ENCODE measurements at regions not wholly inside any gene's neighbourhood (a gene's known extent, or its start where the extent isn't known, plus 50 kb on each side); places are given as distances from the start of the nearest gene placed in this dataset.

GRCh38 chr10:33820531-33820930, 486.1 kb upstream of the NRP1 start:
- no peak overlapping the region for H3K4me3 ChIP-seq (ENCODE audit: low read length)
- H2AFZ ChIP-seq (ENCODE audit: low read depth, low read length) = no peak overlapping the region
- no peaks in the 10 kb centered on the region for H3K36me3 ChIP-seq (ENCODE audit: insufficient read depth, low read length)
- no peaks in the 10 kb centered on the region for H3K27me3 ChIP-seq (ENCODE audit: insufficient read depth, low read length)
- H3K9me3 ChIP-seq (ENCODE audit: low read length) = no peaks in the 10 kb centered on the region
- peaks cover 10% of the 10 kb centered on the region for H3K4me1 ChIP-seq (ENCODE audit: insufficient read depth, low read length)

DNA sequence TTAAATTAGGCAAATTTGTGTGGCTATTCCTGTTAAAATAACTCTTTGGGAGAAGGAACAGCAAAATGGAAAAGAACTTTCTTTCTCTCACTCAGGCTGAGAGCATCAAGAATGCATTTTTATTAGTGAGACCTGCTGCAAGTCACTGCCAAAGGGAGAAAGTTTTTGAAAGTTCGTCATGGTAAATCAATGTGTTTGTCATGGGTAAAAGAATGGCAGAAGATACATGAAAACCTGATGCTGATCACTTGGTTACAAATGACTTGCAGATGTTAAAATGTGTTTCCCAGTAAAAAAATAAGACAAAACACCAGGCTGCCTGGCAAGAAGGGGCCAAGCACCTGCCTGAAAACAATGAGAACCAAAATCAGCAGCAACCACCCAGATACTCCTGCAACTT, 484.7 kb upstream of the NRP1 start:
- no peaks in the 10 kb centered on the region for H3K27me3 ChIP-seq (ENCODE audit: insufficient read depth, low read length)
- H3K36me3 ChIP-seq (ENCODE audit: insufficient read depth, low read length) = no peaks in the 10 kb centered on the region
- no peak overlapping the region for H3K4me3 ChIP-seq (ENCODE audit: low read length)
- H3K4me1 ChIP-seq (ENCODE audit: insufficient read depth, low read length) = peaks cover 10% of the 10 kb centered on the region
- H3K9me3 ChIP-seq (ENCODE audit: low read length) = no peaks in the 10 kb centered on the region
- H2AFZ ChIP-seq (ENCODE audit: low read depth, low read length) = no peak overlapping the region

DNA sequence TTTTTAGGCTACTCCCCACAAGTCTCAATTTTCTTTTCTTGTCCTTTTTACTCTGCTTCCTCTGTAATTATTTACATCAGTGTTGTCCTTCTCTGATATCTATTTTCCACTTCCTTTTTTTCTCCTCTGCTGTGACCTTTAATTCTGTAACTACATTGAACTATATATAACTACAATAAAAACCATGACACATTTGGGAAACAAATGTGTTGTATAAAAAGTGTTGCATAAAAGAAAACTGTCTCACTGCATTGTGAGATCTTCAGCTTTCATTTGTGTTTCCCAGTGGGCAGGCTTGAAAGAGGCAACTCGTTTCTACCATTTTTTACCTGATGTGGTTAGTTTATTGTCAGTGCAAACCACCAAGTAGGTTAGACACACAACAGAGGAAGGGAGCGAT, 483.9 kb upstream of the NRP1 start:
- Histone ChIP-seq H3K4me3 (ENCODE audit: low read length) (no peak overlapping the region), H3K27me3 (ENCODE audit: insufficient read depth, low read length) (no peaks in the 10 kb centered on the region), H3K4me1 (ENCODE audit: insufficient read depth, low read length) (peaks cover 10% of the 10 kb centered on the region), H2AFZ (ENCODE audit: low read depth, low read length) (no peak overlapping the region), H3K9me3 (ENCODE audit: low read length) (peaks cover 2% of the 10 kb centered on the region), H3K36me3 (ENCODE audit: insufficient read depth, low read length) (no peaks in the 10 kb centered on the region)

GRCh38 chr10:33817605-33818004, 483.1 kb upstream of the NRP1 start:
- Histone ChIP-seq H3K9me3 (ENCODE audit: low read length) (peaks cover 3% of the 10 kb centered on the region), H3K36me3 (ENCODE audit: insufficient read depth, low read length) (no peaks in the 10 kb centered on the region), H3K4me3 (ENCODE audit: low read length) (no peak overlapping the region), H3K4me1 (ENCODE audit: insufficient read depth, low read length) (peaks cover 10% of the 10 kb centered on the region), H3K27me3 (ENCODE audit: insufficient read depth, low read length) (no peaks in the 10 kb centered on the region), H2AFZ (ENCODE audit: low read depth, low read length) (no peak overlapping the region)

DNA sequence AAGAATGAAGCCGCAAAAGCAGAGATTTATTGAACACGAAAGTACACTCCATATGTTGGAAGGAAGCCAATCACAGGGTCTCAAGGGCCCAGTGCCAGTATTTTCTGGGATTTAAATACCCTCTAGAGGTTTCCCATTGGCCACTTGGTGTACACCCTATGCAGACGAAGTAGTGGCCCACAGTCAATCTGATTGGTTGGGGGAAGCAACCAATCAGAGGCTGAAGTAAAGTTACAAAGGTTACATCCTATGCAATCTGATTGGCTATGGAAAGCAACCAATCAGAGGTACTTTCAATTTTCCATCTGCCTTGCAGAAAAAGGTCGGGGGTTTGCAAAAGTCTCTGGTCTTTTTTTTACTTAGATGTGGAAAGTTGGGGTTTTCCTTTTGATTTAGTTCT, 481.3 kb upstream of the NRP1 start:
- H3K36me3 ChIP-seq (ENCODE audit: insufficient read depth, low read length) = no peaks in the 10 kb centered on the region
- no peak overlapping the region for H2AFZ ChIP-seq (ENCODE audit: low read depth, low read length)
- H3K27me3 ChIP-seq (ENCODE audit: insufficient read depth, low read length) = no peaks in the 10 kb centered on the region
- peaks cover 9% of the 10 kb centered on the region for H3K4me1 ChIP-seq (ENCODE audit: insufficient read depth, low read length)
- H3K9me3 ChIP-seq (ENCODE audit: low read length) = peaks cover 3% of the 10 kb centered on the region
- H3K4me3 ChIP-seq (ENCODE audit: low read length) = no peak overlapping the region

- H3K4me3 ChIP-seq (ENCODE audit: low read length) = no peak overlapping the region
- peaks cover 3% of the 10 kb centered on the region for H3K9me3 ChIP-seq (ENCODE audit: low read length)
- peaks cover 6% of the 10 kb centered on the region for H3K4me1 ChIP-seq (ENCODE audit: insufficient read depth, low read length)
- H3K27me3 ChIP-seq (ENCODE audit: insufficient read depth, low read length) = no peaks in the 10 kb centered on the region
- no peaks in the 10 kb centered on the region for H3K36me3 ChIP-seq (ENCODE audit: insufficient read depth, low read length)
- no peak overlapping the region for H2AFZ ChIP-seq (ENCODE audit: low read depth, low read length)
Measured at GRCh38 chr10:33813871-33814270, 479.4 kb upstream of the NRP1 start.

- Histone ChIP-seq H3K9me3 (ENCODE audit: low read length) (peaks cover 3% of the 10 kb centered on the region), H3K36me3 (ENCODE audit: insufficient read depth, low read length) (no peaks in the 10 kb centered on the region), H3K4me3 (ENCODE audit: low read length) (no peak overlapping the region), H3K27me3 (ENCODE audit: insufficient read depth, low read length) (no peaks in the 10 kb centered on the region), H3K4me1 (ENCODE audit: insufficient read depth, low read length) (peaks cover 11% of the 10 kb centered on the region), H2AFZ (ENCODE audit: low read depth, low read length) (no peak overlapping the region)
Measured at GRCh38 chr10:33813415-33813814, 478.9 kb upstream of the NRP1 start.

GRCh38 chr10:33812586-33812985, 478.1 kb upstream of the NRP1 start:
- Histone ChIP-seq H2AFZ (ENCODE audit: low read depth, low read length) (no peak overlapping the region), H3K27me3 (ENCODE audit: insufficient read depth, low read length) (no peaks in the 10 kb centered on the region), H3K4me1 (ENCODE audit: insufficient read depth, low read length) (peaks cover 19% of the 10 kb centered on the region), H3K4me3 (ENCODE audit: low read length) (no peak overlapping the region), H3K36me3 (ENCODE audit: insufficient read depth, low read length) (no peaks in the 10 kb centered on the region), H3K9me3 (ENCODE audit: low read length) (peaks cover 3% of the 10 kb centered on the region)

DNA sequence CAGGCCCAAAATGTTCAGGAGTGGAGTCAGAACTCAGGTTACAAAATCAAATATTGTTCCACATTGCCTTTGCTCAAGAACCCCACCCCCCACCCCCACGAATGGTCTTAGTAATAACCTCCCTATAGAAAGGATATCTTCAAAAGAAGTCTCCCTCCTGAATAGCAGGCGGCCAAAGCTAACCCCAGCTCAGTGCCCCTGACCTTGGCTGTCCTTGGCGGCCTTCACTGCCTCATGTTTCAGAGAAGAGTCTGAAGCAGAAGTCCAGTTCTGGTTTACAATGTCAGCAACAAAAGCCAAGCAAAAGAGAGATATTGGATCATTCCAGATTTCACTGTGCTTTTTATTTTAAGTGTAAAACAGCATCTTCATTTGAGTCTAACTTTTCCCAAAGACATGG, 476.5 kb upstream of the NRP1 start:
- H3K9me3 ChIP-seq (ENCODE audit: low read length) = peaks cover 3% of the 10 kb centered on the region
- H3K27me3 ChIP-seq (ENCODE audit: insufficient read depth, low read length) = no peaks in the 10 kb centered on the region
- no peak overlapping the region for H2AFZ ChIP-seq (ENCODE audit: low read depth, low read length)
- no peaks in the 10 kb centered on the region for H3K36me3 ChIP-seq (ENCODE audit: insufficient read depth, low read length)
- H3K4me3 ChIP-seq (ENCODE audit: low read length) = no peak overlapping the region
- peaks cover 27% of the 10 kb centered on the region for H3K4me1 ChIP-seq (ENCODE audit: insufficient read depth, low read length)

DNA sequence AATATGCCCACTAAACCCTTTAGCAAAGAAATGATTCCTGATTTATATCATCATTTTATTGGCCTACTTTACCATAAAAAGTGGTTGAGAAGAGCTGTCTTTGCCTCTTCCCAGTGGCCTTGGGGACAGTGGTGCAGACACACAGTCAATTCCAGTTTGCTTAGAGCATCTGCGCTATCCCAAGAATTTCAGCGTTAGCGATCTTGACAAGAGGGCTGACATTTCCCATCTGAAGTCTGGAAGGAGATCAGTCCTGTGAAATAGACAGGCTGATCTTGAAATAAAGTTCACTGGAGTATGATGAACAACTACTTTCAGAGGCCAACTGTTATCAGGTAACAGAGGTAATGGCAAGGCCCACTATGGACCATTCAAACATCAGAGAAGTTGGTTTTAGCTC, 475.3 kb upstream of the NRP1 start:
- peaks cover 27% of the 10 kb centered on the region for H3K4me1 ChIP-seq (ENCODE audit: insufficient read depth, low read length)
- H3K27me3 ChIP-seq (ENCODE audit: insufficient read depth, low read length) = no peaks in the 10 kb centered on the region
- H3K36me3 ChIP-seq (ENCODE audit: insufficient read depth, low read length) = no peaks in the 10 kb centered on the region
- H2AFZ ChIP-seq (ENCODE audit: low read depth, low read length) = no peak overlapping the region
- H3K9me3 ChIP-seq (ENCODE audit: low read length) = peaks cover 3% of the 10 kb centered on the region
- no peak overlapping the region for H3K4me3 ChIP-seq (ENCODE audit: low read length)

DNA sequence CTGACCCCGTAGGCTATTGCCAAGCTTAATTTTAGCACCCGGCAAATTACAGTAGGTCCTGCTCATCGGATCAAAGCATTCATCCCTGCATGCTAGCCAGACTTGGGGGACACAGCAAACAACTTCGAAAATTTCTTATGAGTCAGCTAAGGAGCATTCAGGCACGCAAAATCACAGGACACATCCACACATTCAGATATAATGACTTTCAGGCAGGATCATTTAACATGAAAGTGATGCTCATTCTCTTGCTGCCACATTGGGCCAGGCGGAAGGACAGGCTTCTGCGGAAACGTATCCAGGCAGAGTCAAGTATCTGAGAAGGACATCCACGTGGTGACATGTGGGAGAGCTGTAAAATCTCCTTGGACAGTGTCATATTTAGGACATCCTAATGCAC, 474.0 kb upstream of the NRP1 start:
- Histone ChIP-seq H3K4me1 (ENCODE audit: insufficient read depth, low read length) (peaks cover 27% of the 10 kb centered on the region), H3K27me3 (ENCODE audit: insufficient read depth, low read length) (no peaks in the 10 kb centered on the region), H2AFZ (ENCODE audit: low read depth, low read length) (no peak overlapping the region), H3K4me3 (ENCODE audit: low read length) (no peak overlapping the region), H3K9me3 (ENCODE audit: low read length) (peaks cover 2% of the 10 kb centered on the region), H3K36me3 (ENCODE audit: insufficient read depth, low read length) (no peaks in the 10 kb centered on the region)

DNA sequence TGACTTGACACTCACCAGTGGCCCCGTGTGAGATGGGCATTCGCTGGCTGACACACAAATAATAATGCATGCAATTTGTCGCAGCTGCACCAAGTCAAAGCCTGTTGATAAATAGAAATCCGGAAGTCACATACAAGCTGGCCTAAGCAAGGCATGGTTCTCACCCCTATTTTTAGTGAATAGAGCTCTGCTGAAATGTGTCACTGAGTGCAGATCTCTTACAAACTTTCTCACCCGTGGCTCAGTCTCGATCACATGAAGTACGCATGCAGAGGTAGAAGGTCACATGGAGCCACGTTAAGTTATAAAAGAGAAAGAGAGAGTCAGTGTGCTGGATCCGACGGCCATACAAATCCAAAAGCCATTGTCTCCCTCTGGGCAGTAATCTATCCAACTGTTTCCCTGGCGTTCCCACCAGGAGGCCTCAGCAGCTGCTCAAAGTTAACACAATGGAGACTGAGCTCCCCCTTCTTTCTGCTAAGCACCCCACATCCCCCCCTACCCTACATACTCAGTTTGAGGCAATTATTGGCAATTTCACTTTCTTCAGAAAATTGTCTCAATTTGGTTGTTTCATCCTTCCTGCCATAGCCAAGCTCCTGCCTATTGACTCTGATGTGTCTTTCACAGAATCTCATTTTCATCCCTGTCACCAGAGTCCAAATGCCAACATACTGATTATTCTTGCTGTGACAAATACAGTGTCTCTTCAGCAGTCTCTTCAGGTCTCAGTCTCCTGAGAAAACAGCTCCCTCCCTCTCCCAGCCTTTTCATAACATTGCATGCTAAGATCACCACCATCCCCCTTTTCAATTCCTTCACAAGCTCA, 473.3 kb upstream of the NRP1 start:
- H2AFZ ChIP-seq (ENCODE audit: low read depth, low read length) = peak overlapping the region; percentile 7
- H3K4me3 ChIP-seq (ENCODE audit: low read length) = peak overlapping the region; percentile 4
- peaks cover 27% of the 10 kb centered on the region for H3K4me1 ChIP-seq (ENCODE audit: insufficient read depth, low read length)
- H3K9me3 ChIP-seq (ENCODE audit: low read length) = no peaks in the 10 kb centered on the region
- H3K36me3 ChIP-seq (ENCODE audit: insufficient read depth, low read length) = no peaks in the 10 kb centered on the region
- no peaks in the 10 kb centered on the region for H3K27me3 ChIP-seq (ENCODE audit: insufficient read depth, low read length)

DNA sequence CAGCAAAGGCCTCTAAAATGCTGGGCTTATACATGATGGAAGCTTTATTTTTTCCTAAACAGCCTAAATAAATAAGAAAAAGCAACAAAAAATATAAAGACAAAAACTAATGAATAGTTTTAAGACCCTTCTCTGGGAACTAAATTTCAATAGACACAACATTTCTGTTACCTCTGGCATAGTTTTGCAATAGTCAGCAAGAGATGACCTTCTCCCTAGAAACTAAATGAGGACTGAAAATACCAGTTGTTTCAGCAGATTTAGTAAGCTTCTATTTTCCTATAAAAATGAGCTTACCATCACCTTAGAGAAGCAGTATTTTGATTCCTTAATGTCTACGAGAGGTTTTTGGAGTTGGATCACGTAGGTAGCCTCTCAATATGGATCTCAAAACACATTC, 471.4 kb upstream of the NRP1 start:
- no peaks in the 10 kb centered on the region for H3K9me3 ChIP-seq (ENCODE audit: low read length)
- no peak overlapping the region for H2AFZ ChIP-seq (ENCODE audit: low read depth, low read length)
- no peaks in the 10 kb centered on the region for H3K27me3 ChIP-seq (ENCODE audit: insufficient read depth, low read length)
- peaks cover 24% of the 10 kb centered on the region for H3K4me1 ChIP-seq (ENCODE audit: insufficient read depth, low read length)
- H3K4me3 ChIP-seq (ENCODE audit: low read length) = no peak overlapping the region
- no peaks in the 10 kb centered on the region for H3K36me3 ChIP-seq (ENCODE audit: insufficient read depth, low read length)

- no peak overlapping the region for H3K4me3 ChIP-seq (ENCODE audit: low read length)
- H2AFZ ChIP-seq (ENCODE audit: low read depth, low read length) = no peak overlapping the region
- H3K4me1 ChIP-seq (ENCODE audit: insufficient read depth, low read length) = peaks cover 23% of the 10 kb centered on the region
- no peaks in the 10 kb centered on the region for H3K27me3 ChIP-seq (ENCODE audit: insufficient read depth, low read length)
- no peaks in the 10 kb centered on the region for H3K9me3 ChIP-seq (ENCODE audit: low read length)
- H3K36me3 ChIP-seq (ENCODE audit: insufficient read depth, low read length) = no peaks in the 10 kb centered on the region
Measured at GRCh38 chr10:33804584-33804983, 470.1 kb upstream of the NRP1 start.

Data from neuron (in vitro differentiated cells).